NCI-H69 (cell line): ENCODE measurements at regions not wholly inside any gene's neighbourhood (a gene's known extent, or its start where the extent isn't known, plus 50 kb on each side); places are given as distances from the start of the nearest gene placed in this dataset.
A peak's percentile ranks its signal among the peaks of the same experiment; 100 is the strongest.

Experiments
- DNase-seq: peaks from one replicate; lab custom pipeline; 2025; lab: John Stamatoyannopoulos, UW

- DNase-seq = no peak
Measured at GRCh38 chr6:3593161-3593560, 136.3 kb upstream of the SLC22A23 start.

GRCh38 chr6:3592371-3592941, 135.6 kb upstream of the SLC22A23 start:
- no peak for DNase-seq

GRCh38 chr6:3591970-3592369, 135.1 kb upstream of the SLC22A23 start:
- DNase-seq = no peak

- no peak for DNase-seq
Measured at GRCh38 chr6:3587660-3588059, 130.8 kb upstream of the SLC22A23 start.

- no peak for DNase-seq
Measured at GRCh38 chr6:3585320-3585935, 128.6 kb upstream of the SLC22A23 start.

GRCh38 chr6:3584606-3585005, 127.8 kb upstream of the SLC22A23 start:
- DNase-seq = no peak

- DNase-seq = no peak
Measured at GRCh38 chr6:3581469-3581868, 124.6 kb upstream of the SLC22A23 start.

GRCh38 chr6:3579652-3580175, 122.9 kb upstream of the SLC22A23 start:
- DNase-seq = no peak

GRCh38 chr6:3578981-3579380, 122.1 kb upstream of the SLC22A23 start:
- no peak for DNase-seq

- DNase-seq = no peak
Measured at GRCh38 chr6:3577517-3577916, 120.7 kb upstream of the SLC22A23 start.

- DNase-seq = no peak
Measured at GRCh38 chr6:3575701-3576100, 118.9 kb upstream of the SLC22A23 start.

- DNase-seq = peak; percentile 37
Measured at GRCh38 chr6:3575166-3575565, 118.3 kb upstream of the SLC22A23 start.

GRCh38 chr6:3573670-3574069, 116.8 kb upstream of the SLC22A23 start:
- no peak for DNase-seq

- no peak for DNase-seq
Measured at GRCh38 chr6:3571836-3572235, 115.0 kb upstream of the SLC22A23 start.

GRCh38 chr6:3571250-3571681, 114.4 kb upstream of the SLC22A23 start:
- peak; percentile 16 for DNase-seq

- peak; percentile 93 for DNase-seq
Measured at GRCh38 chr6:3569816-3570215, 113.0 kb upstream of the SLC22A23 start.

- peak; percentile 99 for DNase-seq
Measured at GRCh38 chr6:3568396-3569082, 111.7 kb upstream of the SLC22A23 start.

- DNase-seq = no peak
Measured at GRCh38 chr6:3566812-3567211, 110.0 kb upstream of the SLC22A23 start.

GRCh38 chr6:3565291-3565690, 108.4 kb upstream of the SLC22A23 start:
- DNase-seq = no peak

- peak; percentile 94 for DNase-seq
Measured at GRCh38 chr6:3561725-3562124, 104.9 kb upstream of the SLC22A23 start.

GRCh38 chr6:3560211-3560610, 103.4 kb upstream of the SLC22A23 start:
- DNase-seq = peak; percentile 20

GRCh38 chr6:3559561-3559960, 102.7 kb upstream of the SLC22A23 start:
- DNase-seq = no peak

- DNase-seq = peak; percentile 95
Measured at GRCh38 chr6:3557336-3557735, 100.5 kb upstream of the SLC22A23 start.
